Endothelial cell (in vitro differentiated cells): ENCODE measurements at regions not wholly inside any gene's neighbourhood (a gene's known extent, or its start where the extent isn't known, plus 50 kb on each side); places are given as distances from the start of the nearest gene placed in this dataset.

Experiments used
- DNase-seq: peaks from one replicate; pipeline ENCODE4 v3.0.0; 2021; ENCODE audit warnings: low spot score
- H3K27ac Mint-ChIP-seq: one replicate; pipeline ENCODE4 v1.8.0; 2021; ENCODE audit warnings: mixed read lengths, inconsistent platforms; ENCODE audit not compliant: unreplicated experiment
- H3K27me3 Mint-ChIP-seq: one replicate; pipeline ENCODE4 v1.8.0; 2021; ENCODE audit warnings: mild to moderate bottlenecking, moderate library complexity, mixed read lengths, inconsistent platforms; ENCODE audit not compliant: unreplicated experiment
- H3K36me3 Mint-ChIP-seq: one replicate; pipeline ENCODE4 v1.8.0; 2021; ENCODE audit warnings: mild to moderate bottlenecking, low read depth, mixed read lengths, inconsistent platforms; ENCODE audit not compliant: unreplicated experiment
- H3K4me1 Mint-ChIP-seq: one replicate; pipeline ENCODE4 v1.8.0; 2021; ENCODE audit warnings: mild to moderate bottlenecking, mixed read lengths, inconsistent platforms; ENCODE audit not compliant: unreplicated experiment
- H3K4me3 Mint-ChIP-seq: one replicate; pipeline ENCODE4 v1.8.0; 2021; ENCODE audit warnings: mild to moderate bottlenecking, mixed read lengths, inconsistent platforms; ENCODE audit not compliant: unreplicated experiment
- H3K9me3 Mint-ChIP-seq: one replicate; pipeline ENCODE4 v1.8.0; 2021; ENCODE audit warnings: mixed read lengths, inconsistent platforms; ENCODE audit not compliant: unreplicated experiment
- TF ChIP-seq, protein P1 (sequence below): fragments of 200-600 bp; sonication (generic); IDR thresholded peaks from one replicate; pipeline ENCODE4 v1.5.0; 2021; ENCODE audit warnings: antibody characterized with exemption; ENCODE audit not compliant: unreplicated experiment

DNA sequence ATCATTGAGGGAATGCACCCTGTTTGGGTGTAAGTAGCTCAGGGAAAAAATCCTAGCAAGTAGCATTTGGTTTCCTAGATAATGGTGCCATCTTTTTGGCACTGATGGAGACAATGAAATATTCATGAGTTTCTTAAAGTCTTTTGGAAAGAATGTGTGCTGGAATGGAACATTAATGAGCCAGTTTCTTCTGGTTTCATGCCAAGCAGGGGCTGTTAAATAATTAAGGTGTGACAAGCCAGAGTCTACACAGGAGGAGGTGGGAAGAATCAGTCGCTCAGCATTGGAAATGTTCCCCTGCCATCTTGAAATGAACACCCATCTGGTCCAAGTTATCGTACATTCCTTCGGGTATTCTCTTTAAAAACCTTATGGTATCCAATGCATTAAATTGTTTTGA is 457.3 kb downstream of the RIT2 start:
- Mint-ChIP-seq H3K9me3 (peaks cover 4% of the 10 kb centered on the region), H3K4me1 (no peaks in the 10 kb centered on the region), H3K27me3 (no peaks in the 10 kb centered on the region), H3K27ac (no peak overlapping the region), H3K4me3 (no peak overlapping the region), H3K36me3 (no peaks in the 10 kb centered on the region)
- no peak for DNase-seq
- TF ChIP-seq, protein P1, sequence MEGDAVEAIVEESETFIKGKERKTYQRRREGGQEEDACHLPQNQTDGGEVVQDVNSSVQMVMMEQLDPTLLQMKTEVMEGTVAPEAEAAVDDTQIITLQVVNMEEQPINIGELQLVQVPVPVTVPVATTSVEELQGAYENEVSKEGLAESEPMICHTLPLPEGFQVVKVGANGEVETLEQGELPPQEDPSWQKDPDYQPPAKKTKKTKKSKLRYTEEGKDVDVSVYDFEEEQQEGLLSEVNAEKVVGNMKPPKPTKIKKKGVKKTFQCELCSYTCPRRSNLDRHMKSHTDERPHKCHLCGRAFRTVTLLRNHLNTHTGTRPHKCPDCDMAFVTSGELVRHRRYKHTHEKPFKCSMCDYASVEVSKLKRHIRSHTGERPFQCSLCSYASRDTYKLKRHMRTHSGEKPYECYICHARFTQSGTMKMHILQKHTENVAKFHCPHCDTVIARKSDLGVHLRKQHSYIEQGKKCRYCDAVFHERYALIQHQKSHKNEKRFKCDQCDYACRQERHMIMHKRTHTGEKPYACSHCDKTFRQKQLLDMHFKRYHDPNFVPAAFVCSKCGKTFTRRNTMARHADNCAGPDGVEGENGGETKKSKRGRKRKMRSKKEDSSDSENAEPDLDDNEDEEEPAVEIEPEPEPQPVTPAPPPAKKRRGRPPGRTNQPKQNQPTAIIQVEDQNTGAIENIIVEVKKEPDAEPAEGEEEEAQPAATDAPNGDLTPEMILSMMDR, result no peak

DNA sequence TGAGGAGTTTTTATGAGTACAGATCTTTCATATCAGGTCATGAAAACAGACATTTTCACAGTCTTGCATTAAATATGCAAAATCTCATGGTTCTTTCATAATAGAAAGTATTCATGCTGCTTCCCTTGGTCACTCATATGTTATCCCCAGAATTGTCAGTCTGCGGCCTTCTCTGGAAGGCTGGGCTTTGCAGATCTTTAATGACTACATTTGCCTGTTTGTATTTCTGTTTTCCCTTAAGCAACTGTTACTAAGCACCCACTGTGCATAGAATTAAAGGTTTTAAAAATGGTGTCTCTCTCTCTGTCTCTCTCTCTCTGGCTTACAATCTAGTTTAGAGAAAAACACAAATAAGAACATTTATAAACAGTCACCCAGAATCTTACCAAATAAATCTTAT is 456.3 kb downstream of the RIT2 start:
- H3K36me3 Mint-ChIP-seq, result no peaks in the 10 kb centered on the region
- H3K27me3 Mint-ChIP-seq, result no peaks in the 10 kb centered on the region
- no peak for DNase-seq
- peaks cover 4% of the 10 kb centered on the region for H3K9me3 Mint-ChIP-seq
- TF ChIP-seq, protein P1, result no peak
- H3K27ac Mint-ChIP-seq, result no peak overlapping the region
- no peak overlapping the region for H3K4me3 Mint-ChIP-seq
- H3K4me1 Mint-ChIP-seq, result no peaks in the 10 kb centered on the region

DNA sequence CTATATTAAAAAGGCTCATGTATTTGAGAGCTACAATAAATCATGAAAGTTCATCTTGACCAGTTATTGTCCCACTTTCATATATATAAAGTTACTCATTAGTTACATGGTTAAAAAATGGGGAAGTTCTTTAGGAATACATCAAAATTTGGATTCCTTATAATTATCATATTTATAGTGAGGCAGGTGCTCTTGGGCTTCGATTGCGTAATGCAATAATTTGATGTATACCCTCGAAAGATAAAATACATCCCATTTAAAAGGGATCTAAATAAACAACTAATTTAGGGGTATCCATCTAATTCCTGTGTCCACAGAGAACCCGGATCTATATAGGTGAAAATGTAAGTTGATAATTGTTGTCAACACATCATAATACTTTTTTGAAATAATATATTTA is 444.6 kb downstream of the RIT2 start:
- Mint-ChIP-seq H3K9me3 (no peaks in the 10 kb centered on the region), H3K4me1 (no peaks in the 10 kb centered on the region), H3K27me3 (no peaks in the 10 kb centered on the region), H3K36me3 (no peaks in the 10 kb centered on the region), H3K4me3 (no peak overlapping the region), H3K27ac (no peak overlapping the region)
- TF ChIP-seq, protein P1, result no peak
- DNase-seq, result no peak

DNA sequence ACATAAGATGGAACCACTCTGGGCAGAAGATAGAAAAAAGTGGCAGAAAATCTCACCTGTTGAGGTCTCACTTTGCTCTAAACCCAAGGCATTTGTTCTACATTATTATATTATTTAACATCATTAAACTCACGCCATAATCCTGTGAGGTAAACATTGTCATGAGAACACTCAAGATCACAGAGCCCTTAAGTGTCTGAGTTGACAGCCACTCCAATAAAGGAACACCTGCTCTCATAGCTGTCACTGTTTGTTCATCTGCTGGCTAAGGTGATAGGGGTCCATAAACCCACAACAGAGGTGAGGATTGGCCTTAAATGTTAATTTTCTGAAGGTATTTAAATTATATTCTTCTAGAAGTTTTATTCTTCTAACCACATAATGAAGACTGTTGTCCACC is 439.7 kb downstream of the RIT2 start:
- no peak overlapping the region for H3K27ac Mint-ChIP-seq
- no peaks in the 10 kb centered on the region for H3K4me1 Mint-ChIP-seq
- H3K9me3 Mint-ChIP-seq, result no peaks in the 10 kb centered on the region
- no peaks in the 10 kb centered on the region for H3K36me3 Mint-ChIP-seq
- no peak for DNase-seq
- TF ChIP-seq, protein P1, result no peak
- H3K27me3 Mint-ChIP-seq, result no peaks in the 10 kb centered on the region
- H3K4me3 Mint-ChIP-seq, result no peak overlapping the region

DNA sequence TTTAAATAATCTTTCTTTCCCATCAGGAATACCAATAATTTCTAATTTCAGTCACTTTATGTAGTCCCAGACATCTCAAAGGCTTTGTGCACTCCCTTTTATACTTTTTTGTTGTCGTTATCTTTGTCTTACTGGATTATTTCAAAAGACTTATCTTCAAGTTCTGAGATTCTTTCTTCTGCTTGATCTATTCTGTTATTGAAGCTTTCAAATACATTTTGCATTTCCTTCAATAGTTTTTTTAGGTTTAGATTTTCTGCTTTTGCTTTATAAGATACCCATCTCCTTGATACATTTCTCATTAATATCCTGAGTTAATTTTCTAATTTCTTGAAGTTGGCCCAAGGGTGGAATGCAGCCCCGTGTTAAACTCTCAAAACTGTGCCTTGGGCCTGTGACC is 432.4 kb downstream of the RIT2 start:
- H3K9me3 Mint-ChIP-seq, result no peaks in the 10 kb centered on the region
- H3K36me3 Mint-ChIP-seq, result no peaks in the 10 kb centered on the region
- no peaks in the 10 kb centered on the region for H3K27me3 Mint-ChIP-seq
- no peaks in the 10 kb centered on the region for H3K4me1 Mint-ChIP-seq
- no peak for DNase-seq
- no peak overlapping the region for H3K4me3 Mint-ChIP-seq
- TF ChIP-seq, protein P1, result no peak
- no peak overlapping the region for H3K27ac Mint-ChIP-seq
